HG02571 (cell line): ENCODE measurements at regions not wholly inside any gene's neighbourhood (a gene's known extent, or its start where the extent isn't known, plus 50 kb on each side); places are given as distances from the start of the nearest gene placed in this dataset.
"Not testable (repeated sequence)": the region's sequence is repeated elsewhere in the genome, so short reads cannot be mapped to it uniquely, and the experiment has no call there.

Experiments used
- ATAC-seq: cut with Tn5 transposase; IDR thresholded peaks from one replicate; pipeline ENCODE4 v1.9.1; 2021; ENCODE audit warnings: mild to moderate bottlenecking, moderate library complexity; ENCODE audit not compliant: unreplicated experiment

GRCh38 chr4:56148428-56148827 is 199.7 kb downstream of the CEP135 start:
- no peak for ATAC-seq

GRCh38 chr4:56147371-56147770 is 198.6 kb downstream of the CEP135 start:
- no peak for ATAC-seq

- no peak for ATAC-seq
Observed at GRCh38 chr4:56146956-56147355, 198.2 kb downstream of the CEP135 start.

GRCh38 chr4:56142088-56142487 is 193.3 kb downstream of the CEP135 start:
- ATAC-seq: no peak

GRCh38 chr4:56139241-56139827 is 190.6 kb downstream of the CEP135 start:
- no peak for ATAC-seq

GRCh38 chr4:56134834-56135233 is 186.1 kb downstream of the CEP135 start:
- ATAC-seq: not testable (repeated sequence)

GRCh38 chr4:56134266-56134665 is 185.5 kb downstream of the CEP135 start:
- ATAC-seq: no peak

- ATAC-seq: no peak
Observed at GRCh38 chr4:56132835-56133234, 184.1 kb downstream of the CEP135 start.

GRCh38 chr4:56132188-56132587 is 183.4 kb downstream of the CEP135 start:
- ATAC-seq: not testable (repeated sequence)

GRCh38 chr4:56130606-56131155 is 181.9 kb downstream of the CEP135 start:
- ATAC-seq: no peak

GRCh38 chr4:56129431-56129861 is 180.7 kb downstream of the CEP135 start:
- no peak for ATAC-seq

- no peak for ATAC-seq
Observed at GRCh38 chr4:56128213-56128612, 179.5 kb downstream of the CEP135 start.

- no peak for ATAC-seq
Observed at GRCh38 chr4:56127716-56128115, 179.0 kb downstream of the CEP135 start.

GRCh38 chr4:56123547-56123946 is 174.8 kb downstream of the CEP135 start:
- ATAC-seq: no peak

- no peak for ATAC-seq
Observed at GRCh38 chr4:56123051-56123450, 174.3 kb downstream of the CEP135 start.

GRCh38 chr4:56118845-56119244 is 170.1 kb downstream of the CEP135 start:
- no peak for ATAC-seq

GRCh38 chr4:56118055-56118454 is 169.3 kb downstream of the CEP135 start:
- no peak for ATAC-seq

GRCh38 chr4:56115898-56116297 is 167.2 kb downstream of the CEP135 start:
- no peak for ATAC-seq

GRCh38 chr4:56112377-56112776 is 163.6 kb downstream of the CEP135 start:
- no peak for ATAC-seq

GRCh38 chr4:56106180-56107147 is 157.7 kb downstream of the CEP135 start:
- ATAC-seq: no peak

GRCh38 chr4:56104188-56104587 is 155.4 kb downstream of the CEP135 start:
- no peak for ATAC-seq

- ATAC-seq: no peak
Observed at GRCh38 chr4:56102601-56103000, 153.9 kb downstream of the CEP135 start.
